HepG2 (cell line): ENCODE measurements at regions not wholly inside any gene's neighbourhood (a gene's known extent, or its start where the extent isn't known, plus 50 kb on each side); places are given as distances from the start of the nearest gene placed in this dataset.

ENCODE experiments used
- ATAC-seq: fragments of 200-7000 bp; cut with Tn5 transposase; 3 replicates; pipeline ENCODE4 v1.9.1; 2020; ENCODE audit warnings: mild to moderate bottlenecking, moderate library complexity
- BruUV-seq: library from RNA; stranded (reverse); fragments of 400-500 nt; replicated peaks from 2 replicates; lab custom pipeline; 2021; lab: Mats Ljungman, UMichigan
- CTCF ChIA-PET: fragments of 300-600 bp; formaldehyde crosslinking; extraction: SDS; loops from one replicate; lab custom pipeline; 2021; ENCODE audit warnings: low total read pairs, inconsistent platforms, low intra/inter-chr PET ratio; lab: Yijun Ruan, JAX
- POLR2A ChIA-PET: fragments of 350-600 bp; sonication (Branson Sonifier 250); formaldehyde crosslinking; loops from one replicate; lab custom pipeline; 2020; ENCODE audit warnings: antibody characterized with exemption, inconsistent platforms; lab: Yijun Ruan, JAX
- DNase-seq: peaks from one replicate; pipeline ENCODE4 v3.0.0-alpha.2; 2015; ENCODE audit warnings: low spot score
- FAIRE-seq: peaks from 3 replicates; lab custom pipeline; 2011; peaks lifted over from hg19 to GRCh38; lab: Jason Lieb, UNC
- H2AFZ ChIP-seq: one replicate; pipeline ENCODE4 v1.6.1; 2011; ENCODE audit warnings: low read length, inconsistent platforms
- H3K27ac ChIP-seq: fragments of 300-600 bp; 3 replicates; pipeline ENCODE4 v1.8.0; 2011; ENCODE audit warnings: mixed run types, mild to moderate bottlenecking, mixed read lengths, low read length, inconsistent platforms; ENCODE audit not compliant: insufficient read depth; ENCODE audit errors: extremely low read length
- H3K27me3 ChIP-seq, 2 experiments: fragments of 200-600 bp in 1 of 2; 2 replicates in 1 of 2; 3 replicates in 1 of 2; pipeline versions ENCODE4 v1.6.0 to v1.8.0; 2011; ENCODE audit warnings: low read length in 2 of 2, mild to moderate bottlenecking in 2 of 2, moderate library complexity in 2 of 2, inconsistent platforms in 1 of 2; ENCODE audit not compliant: insufficient read depth in 2 of 2, control insufficient read depth in 1 of 2
- H3K36me3 ChIP-seq, 2 experiments: fragments of 200-600 bp in 1 of 2; replicated peaks in 1 of 2; 2 replicates in 1 of 2; 3 replicates in 1 of 2; pipeline versions ENCODE4 v1.5.1 to v1.8.0; 2011; ENCODE audit warnings: low read length in 2 of 2, inconsistent platforms in 1 of 2; ENCODE audit not compliant: insufficient read depth in 2 of 2, control insufficient read depth in 1 of 2
- H3K4me1 ChIP-seq: 2 replicates; pipeline ENCODE4 v1.5.1; 2012; ENCODE audit warnings: low read length, inconsistent platforms; ENCODE audit not compliant: insufficient read depth
- H3K4me2 ChIP-seq: 2 replicates; pipeline ENCODE4 v1.6.0; 2011; ENCODE audit warnings: low read depth, low read length, inconsistent platforms
- H3K4me3 ChIP-seq, 3 experiments: fragments of 200-600 bp in 1 of 3; sonication (generic), shearing (Covaris generic) in 1 of 3; replicated peaks in 1 of 3; 2 replicates each; pipeline ENCODE4 v1.5.1; 2011 to 2016; ENCODE audit warnings: low read length in 3 of 3, inconsistent platforms in 2 of 3, low read depth in 2 of 3, mild to moderate bottlenecking in 2 of 3, control low read depth in 1 of 3, mixed read lengths in 1 of 3; ENCODE audit not compliant: insufficient read depth in 1 of 3
- H3K79me2 ChIP-seq: one replicate; pipeline ENCODE4 v1.6.1; 2011; ENCODE audit warnings: low read length, inconsistent platforms; ENCODE audit not compliant: insufficient read depth
- H3K9ac ChIP-seq: 2 replicates; pipeline ENCODE4 v1.6.0; 2011; ENCODE audit warnings: mild to moderate bottlenecking, low read depth, low read length, inconsistent platforms; ENCODE audit not compliant: insufficient read depth
- H3K9me3 ChIP-seq: 2 replicates; pipeline ENCODE4 v1.5.1; 2012; ENCODE audit warnings: mild to moderate bottlenecking, low read length
- H4K20me1 ChIP-seq: 2 replicates; pipeline ENCODE4 v1.6.0; 2011; ENCODE audit warnings: inconsistent platforms, mild to moderate bottlenecking, low read length, moderate library complexity; ENCODE audit not compliant: insufficient read depth
- ETS1 ChIP-seq: sonication (generic); formaldehyde crosslinking; IDR thresholded peaks from 2 replicates; pipeline ENCODE4 v1.4.0; 2020; ENCODE audit warnings: missing genetic modification reagents
- IKZF1 ChIP-seq: fragments of 450-650 bp; IDR thresholded peaks from 2 replicates; pipeline ENCODE4 v1.7.1; 2016
- LCORL ChIP-seq, 2 experiments: fragments of 450-650 bp in 1 of 2; sonication (generic) in 1 of 2; formaldehyde crosslinking in 1 of 2; IDR thresholded peaks; 2 replicates each; pipeline versions ENCODE4 v1.5.0 to v1.6.1; 2017 to 2020; ENCODE audit warnings: antibody characterized with exemption in 1 of 2, missing genetic modification reagents in 1 of 2
- MXI1 ChIP-seq: IDR thresholded peaks from 3 replicates; pipeline ENCODE4 v1.6.1; 2012; ENCODE audit warnings: low read depth, low read length, inconsistent platforms, borderline replicate concordance
- SRSF9 ChIP-seq: fragments of 200-400 bp; formaldehyde crosslinking; IDR thresholded peaks from 2 replicates; pipeline ENCODE4 v1.6.1; 2018; ENCODE audit warnings: borderline replicate concordance, mild to moderate bottlenecking, low read depth, low read length; ENCODE audit not compliant: insufficient read depth, poor library complexity, severe bottlenecking
- ZFP90 ChIP-seq: sonication (generic); formaldehyde crosslinking; IDR thresholded peaks from 2 replicates; pipeline ENCODE4 v1.8.0; 2022; ENCODE audit warnings: missing genetic modification reagents, mild to moderate bottlenecking, inconsistent platforms, borderline replicate concordance
- ZNF180 ChIP-seq: sonication (generic); formaldehyde crosslinking; IDR thresholded peaks from 2 replicates; pipeline ENCODE4 v1.4.0; 2020; ENCODE audit warnings: low read depth, missing genetic modification reagents, borderline replicate concordance
- ZNF280D ChIP-seq: sonication (generic); formaldehyde crosslinking; IDR thresholded peaks from 2 replicates; pipeline ENCODE4 v1.5.1; 2020; ENCODE audit warnings: mild to moderate bottlenecking, missing genetic modification reagents
- ZNF30 ChIP-seq: sonication (generic); formaldehyde crosslinking; IDR thresholded peaks from 2 replicates; pipeline ENCODE4 v1.5.0; 2020; ENCODE audit warnings: mild to moderate bottlenecking, missing genetic modification reagents
- ZNF770 ChIP-seq: sonication (generic); formaldehyde crosslinking; IDR thresholded peaks from 2 replicates; pipeline ENCODE4 v1.5.0; 2020; ENCODE audit warnings: mild to moderate bottlenecking, missing genetic modification reagents
- WGBS: methylation state at CpG from one replicate; pipeline ENCODE4 v1.1.6; 2017; ENCODE audit warnings: low lambda C conversion rate; 5-methylcytosine and 5-hydroxymethylcytosine counted together
- in situ Hi-C: cut with HindIII; loops from 2 replicates; pipeline ENCODE4 v1.10.0; 2017; ENCODE audit warnings: low pct_unique_long_range_greater_than_20kb; ENCODE audit not compliant: extremely low pct_ligation_motif_present
- intact Hi-C: fragments of 100-400 bp; cut with micrococcal nuclease; formaldehyde crosslinking; loops from one replicate; pipeline ENCODE4 v1.10.0; 2022; ENCODE audit not compliant: unreplicated experiment
- TF ChIP-seq, protein P1 (sequence below): sonication (generic); formaldehyde crosslinking; IDR thresholded peaks from 2 replicates; pipeline ENCODE4 v1.8.0; 2022; ENCODE audit warnings: mild to moderate bottlenecking, missing genetic modification reagents, moderate library complexity

GRCh38 chr11:97514446-97514845 is 1124.6 kb downstream of the JRKL start:
- no peak overlapping the region for H3K4me2 ChIP-seq
- peaks cover 44% of the 10 kb centered on the region for H3K9me3 ChIP-seq
- H3K27ac ChIP-seq, result no peak overlapping the region
- no peak for DNase-seq
- POLR2A ChIA-PET, result no interaction called here
- no TSS peak for BruUV-seq
- no peaks in the 10 kb centered on the region for H3K36me3 ChIP-seq
- no CpG with 5 or more reads among the region's 1 CpG for WGBS
- no peak overlapping the region for H2AFZ ChIP-seq
- no peaks in the 10 kb centered on the region for H4K20me1 ChIP-seq
- H3K4me3 ChIP-seq, result no peak overlapping the region
- in situ Hi-C loops, result no loop called here
- no peaks in the 10 kb centered on the region for H3K79me2 ChIP-seq
- no peaks in the 10 kb centered on the region for H3K27me3 ChIP-seq
- TF ChIP-seq ETS1 (CRISPR knock-in tag) (no peak), ZNF30 (CRISPR knock-in tag) (no peak)
- TF ChIP-seq, all 625 proteins: peak for 0
- CTCF ChIA-PET, result no interaction called here
- Histone ChIP-seq H3K4me1 (no peaks in the 10 kb centered on the region), H3K9ac (no peak overlapping the region)
- ATAC-seq (no peak), FAIRE-seq (no peak)
- intact Hi-C loops, result no loop called here

GRCh38 chr11:97516688-97517087 is 1126.9 kb downstream of the JRKL start:
- in situ Hi-C loops, result no loop called here
- FAIRE-seq (no peak), DNase-seq (no peak), ATAC-seq (no peak)
- Histone ChIP-seq H3K79me2 (no peaks in the 10 kb centered on the region), H3K4me2 (no peak overlapping the region), H3K4me3 (no peak overlapping the region), H3K36me3 (no peaks in the 10 kb centered on the region), H3K27me3 (no peaks in the 10 kb centered on the region), H4K20me1 (no peaks in the 10 kb centered on the region), H2AFZ (no peak overlapping the region), H3K9me3 (peaks cover 42% of the 10 kb centered on the region), H3K9ac (no peak overlapping the region), H3K27ac (no peak overlapping the region), H3K4me1 (no peaks in the 10 kb centered on the region)
- CTCF ChIA-PET, result no interaction called here
- no TSS peak for BruUV-seq
- WGBS, result 0% methylated on average over 3 of the region's 3 CpGs
- POLR2A ChIA-PET, result no interaction called here
- intact Hi-C loops, result no loop called here
- TF ChIP-seq SRSF9 (no peak), IKZF1 (no peak), LCORL (IDR thresholded peaks at IDR 0.05) (no peak), LCORL (CRISPR knock-in tag; IDR thresholded peaks at IDR 0.05) (no peak), ZNF770 (CRISPR knock-in tag) (no peak), ZFP90 (CRISPR knock-in tag) (no peak), ZNF180 (CRISPR knock-in tag) (no peak), ZNF280D (CRISPR knock-in tag) (no peak), MXI1 (no peak)
- TF ChIP-seq, protein P1, sequence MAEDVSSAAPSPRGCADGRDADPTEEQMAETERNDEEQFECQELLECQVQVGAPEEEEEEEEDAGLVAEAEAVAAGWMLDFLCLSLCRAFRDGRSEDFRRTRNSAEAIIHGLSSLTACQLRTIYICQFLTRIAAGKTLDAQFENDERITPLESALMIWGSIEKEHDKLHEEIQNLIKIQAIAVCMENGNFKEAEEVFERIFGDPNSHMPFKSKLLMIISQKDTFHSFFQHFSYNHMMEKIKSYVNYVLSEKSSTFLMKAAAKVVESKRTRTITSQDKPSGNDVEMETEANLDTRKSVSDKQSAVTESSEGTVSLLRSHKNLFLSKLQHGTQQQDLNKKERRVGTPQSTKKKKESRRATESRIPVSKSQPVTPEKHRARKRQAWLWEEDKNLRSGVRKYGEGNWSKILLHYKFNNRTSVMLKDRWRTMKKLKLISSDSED (CRISPR knock-in tag), result no peak
